ENCODE measurements at regions not wholly inside any gene's neighbourhood (a gene's known extent, or its start where the extent isn't known, plus 50 kb on each side); places are given as distances from the start of the nearest gene placed in this dataset.

GRCh38 chr3:161427347-161427746, 56.0 kb upstream of the SPTSSB start:
- ChIA-PET CTCF (ENCODE audit: low intra/inter-chr PET ratio, low total read pairs) (no interaction called here), POLR2A (no interaction called here)
- FAIRE-seq, result no peak
- H3K27ac ChIP-seq (ENCODE audit: extremely low read length, insufficient read depth, low read length), result no peak overlapping the region
- no peak for DNase-seq (ENCODE audit: low spot score)
- no peaks in the 10 kb centered on the region for H3K36me3 ChIP-seq (replicated peaks in 1 of 2; ENCODE audit: control insufficient read depth in 1 of 2, insufficient read depth in 2 of 2, low read length in 2 of 2)
- ATAC-seq, result no peak
- BruUV-seq (replicated peaks), result no TSS peak
- H3K27me3 ChIP-seq (ENCODE audit: control insufficient read depth in 1 of 2, insufficient read depth in 2 of 2, low read length in 2 of 2), result no peaks in the 10 kb centered on the region
- intact Hi-C loops (cut with micrococcal nuclease; ENCODE audit: unreplicated experiment), result loop anchor here (10.0 kb wide), 1 partner anchor 863 kb away; the partner anchor contains the start of gene KPNA4
- peaks cover 37% of the 10 kb centered on the region for H3K4me1 ChIP-seq (ENCODE audit: insufficient read depth, low read length)
- H4K20me1 ChIP-seq (ENCODE audit: insufficient read depth, low read length), result no peaks in the 10 kb centered on the region
- in situ Hi-C loops (cut with HindIII; ENCODE audit: extremely low pct_ligation_motif_present, low pct_unique_long_range_greater_than_20kb), result loop anchor here (10.0 kb wide), 2 partner anchors 503 to 723 kb away; no protein-coding TSS in a partner anchor
- H3K79me2 ChIP-seq (ENCODE audit: insufficient read depth, low read length), result no peaks in the 10 kb centered on the region
- no peak overlapping the region for H3K4me3 ChIP-seq (replicated peaks in 1 of 3; ENCODE audit: insufficient read depth in 1 of 3, low read depth in 2 of 3, low read length in 3 of 3)
- no peaks in the 10 kb centered on the region for H3K9me3 ChIP-seq (ENCODE audit: low read length)
- no peak overlapping the region for H3K4me2 ChIP-seq (ENCODE audit: low read depth, low read length)
- no peak overlapping the region for H3K9ac ChIP-seq (ENCODE audit: insufficient read depth, low read depth, low read length)
- TF ChIP-seq ZNF383 (CRISPR knock-in tag; IDR thresholded peaks at IDR 0.05; ENCODE audit: borderline replicate concordance) (no peak), ZNF83 (CRISPR knock-in tag; IDR thresholded peaks at IDR 0.05; ENCODE audit: borderline replicate concordance) (no peak), FOXJ3 (CRISPR knock-in tag; IDR thresholded peaks at IDR 0.05; ENCODE audit: borderline replicate concordance) (no peak), TERF1 (CRISPR knock-in tag; IDR thresholded peaks at IDR 0.05) (no peak), KDM6A (CRISPR knock-in tag; IDR thresholded peaks at IDR 0.05; ENCODE audit: low read depth) (no peak)
- TF ChIP-seq, protein P1, sequence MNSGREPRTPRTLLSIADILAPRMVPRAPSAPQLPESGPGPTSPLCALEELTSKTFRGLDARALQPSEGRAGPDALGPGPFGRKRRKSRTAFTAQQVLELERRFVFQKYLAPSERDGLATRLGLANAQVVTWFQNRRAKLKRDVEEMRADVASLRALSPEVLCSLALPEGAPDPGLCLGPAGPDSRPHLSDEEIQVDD (CRISPR knock-in tag; IDR thresholded peaks at IDR 0.05; ENCODE audit: borderline replicate concordance), result no peak
- WGBS (ENCODE audit: low lambda C conversion rate), result 7% methylated on average over 1 of the region's 1 CpG
- H2AFZ ChIP-seq (ENCODE audit: low read length), result no peak overlapping the region

DNA sequence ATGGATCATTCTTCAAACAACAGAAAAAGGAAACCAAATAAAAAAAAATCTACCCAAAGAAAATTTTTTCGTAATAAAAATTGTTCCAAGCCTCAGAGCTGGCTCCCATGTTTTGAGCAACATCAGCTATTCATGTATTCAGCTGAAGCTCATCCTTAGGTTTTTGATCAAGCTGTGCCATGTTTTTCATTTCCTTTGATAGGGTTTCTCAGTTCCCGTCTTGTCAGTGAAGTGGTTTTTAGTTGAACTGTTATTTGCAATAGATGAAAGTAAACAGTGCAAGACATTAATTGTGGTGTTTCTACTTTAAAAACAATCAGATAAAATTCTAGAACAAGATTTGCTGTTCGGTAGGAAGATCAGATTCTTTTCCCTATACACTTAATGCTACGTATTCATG, 55.4 kb upstream of the SPTSSB start:
- no peak for DNase-seq (ENCODE audit: low spot score)
- Histone ChIP-seq H3K27ac (ENCODE audit: extremely low read length, insufficient read depth, low read length) (no peak overlapping the region), H2AFZ (ENCODE audit: low read length) (no peak overlapping the region), H3K79me2 (ENCODE audit: insufficient read depth, low read length) (no peaks in the 10 kb centered on the region), H3K27me3 (ENCODE audit: control insufficient read depth in 1 of 2, insufficient read depth in 2 of 2, low read length in 2 of 2) (no peaks in the 10 kb centered on the region), H3K9me3 (ENCODE audit: low read length) (no peaks in the 10 kb centered on the region), H3K9ac (ENCODE audit: insufficient read depth, low read depth, low read length) (no peak overlapping the region), H3K36me3 (replicated peaks in 1 of 2; ENCODE audit: control insufficient read depth in 1 of 2, insufficient read depth in 2 of 2, low read length in 2 of 2) (no peaks in the 10 kb centered on the region), H3K4me2 (ENCODE audit: low read depth, low read length) (no peak overlapping the region), H4K20me1 (ENCODE audit: insufficient read depth, low read length) (no peaks in the 10 kb centered on the region), H3K4me1 (ENCODE audit: insufficient read depth, low read length) (peaks cover 43% of the 10 kb centered on the region), H3K4me3 (replicated peaks in 1 of 3; ENCODE audit: insufficient read depth in 1 of 3, low read depth in 2 of 3, low read length in 3 of 3) (no peak overlapping the region)
- intact Hi-C loops (cut with micrococcal nuclease; ENCODE audit: unreplicated experiment), result loop anchor here (10.0 kb wide), 1 partner anchor 862 kb away; the partner anchor contains the start of gene KPNA4
- no peak for ATAC-seq
- ChIA-PET POLR2A (no interaction called here), CTCF (ENCODE audit: low intra/inter-chr PET ratio, low total read pairs) (no interaction called here)
- whole genome bisulfite sequencing (ENCODE audit: low lambda C conversion rate), result 24% methylated on average over 4 of the region's 4 CpGs
- in situ Hi-C loops (cut with HindIII; ENCODE audit: extremely low pct_ligation_motif_present, low pct_unique_long_range_greater_than_20kb), result loop anchor here (10.0 kb wide), 2 partner anchors 502 to 722 kb away; no protein-coding TSS in a partner anchor
- FAIRE-seq, result no peak
- no TSS peak for BruUV-seq (replicated peaks)
- TF ChIP-seq NBN (conservative IDR thresholded peaks at IDR 0.05) (no peak), ONECUT2 (CRISPR knock-in tag; IDR thresholded peaks at IDR 0.05) (no peak), SAP130 (CRISPR knock-in tag; IDR thresholded peaks at IDR 0.05; ENCODE audit: low read depth) (no peak), ZNF460 (CRISPR knock-in tag; IDR thresholded peaks at IDR 0.05; ENCODE audit: borderline replicate concordance) (no peak), BATF2 (CRISPR knock-in tag; IDR thresholded peaks at IDR 0.05) (no peak)
- TF ChIP-seq, protein P2, sequence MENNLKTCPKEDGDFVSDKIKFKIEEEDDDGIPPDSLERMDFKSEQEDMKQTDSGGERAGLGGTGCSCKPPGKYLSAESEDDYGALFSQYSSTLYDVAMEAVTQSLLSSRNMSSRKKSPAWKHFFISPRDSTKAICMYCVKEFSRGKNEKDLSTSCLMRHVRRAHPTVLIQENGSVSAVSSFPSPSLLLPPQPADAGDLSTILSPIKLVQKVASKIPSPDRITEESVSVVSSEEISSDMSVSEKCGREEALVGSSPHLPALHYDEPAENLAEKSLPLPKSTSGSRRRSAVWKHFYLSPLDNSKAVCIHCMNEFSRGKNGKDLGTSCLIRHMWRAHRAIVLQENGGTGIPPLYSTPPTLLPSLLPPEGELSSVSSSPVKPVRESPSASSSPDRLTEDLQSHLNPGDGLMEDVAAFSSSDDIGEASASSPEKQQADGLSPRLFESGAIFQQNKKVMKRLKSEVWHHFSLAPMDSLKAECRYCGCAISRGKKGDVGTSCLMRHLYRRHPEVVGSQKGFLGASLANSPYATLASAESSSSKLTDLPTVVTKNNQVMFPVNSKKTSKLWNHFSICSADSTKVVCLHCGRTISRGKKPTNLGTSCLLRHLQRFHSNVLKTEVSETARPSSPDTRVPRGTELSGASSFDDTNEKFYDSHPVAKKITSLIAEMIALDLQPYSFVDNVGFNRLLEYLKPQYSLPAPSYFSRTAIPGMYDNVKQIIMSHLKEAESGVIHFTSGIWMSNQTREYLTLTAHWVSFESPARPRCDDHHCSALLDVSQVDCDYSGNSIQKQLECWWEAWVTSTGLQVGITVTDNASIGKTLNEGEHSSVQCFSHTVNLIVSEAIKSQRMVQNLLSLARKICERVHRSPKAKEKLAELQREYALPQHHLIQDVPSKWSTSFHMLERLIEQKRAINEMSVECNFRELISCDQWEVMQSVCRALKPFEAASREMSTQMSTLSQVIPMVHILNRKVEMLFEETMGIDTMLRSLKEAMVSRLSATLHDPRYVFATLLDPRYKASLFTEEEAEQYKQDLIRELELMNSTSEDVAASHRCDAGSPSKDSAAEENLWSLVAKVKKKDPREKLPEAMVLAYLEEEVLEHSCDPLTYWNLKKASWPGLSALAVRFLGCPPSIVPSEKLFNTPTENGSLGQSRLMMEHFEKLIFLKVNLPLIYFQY (CRISPR knock-in tag; IDR thresholded peaks at IDR 0.05; ENCODE audit: borderline replicate concordance), result no peak

Data from HepG2 (cell line).